Activated naive CD4-positive, alpha-beta T cell treated with anti-CD3 and anti-CD28 coated beads, Interleukin-2, amount 50 U/mL, for 72 hours (primary cell): ENCODE measurements at regions not wholly inside any gene's neighbourhood (a gene's known extent, or its start where the extent isn't known, plus 50 kb on each side); places are given as distances from the start of the nearest gene placed in this dataset.

Experiments used
- ATAC-seq, 2 donors: fragments of 150-1000 bp; cut with Tn5 transposase; 2 replicates each; pipeline ENCODE4 v1.10.0; 2021; ENCODE audit warnings: mild to moderate bottlenecking in 2 of 2, moderate library complexity in 2 of 2
- DNase-seq, 2 donors: peaks; one replicate each; pipeline ENCODE4 v3.0.0; 2021 to 2022; ENCODE audit warnings: low spot score in 2 of 2
- H3K27ac Mint-ChIP-seq, 2 donors: one replicate each; pipeline ENCODE4 v1.8.0; 2022; ENCODE audit warnings: mild to moderate bottlenecking in 2 of 2, mixed read lengths in 2 of 2
- H3K36me3 Mint-ChIP-seq, 2 donors: one replicate each; pipeline ENCODE4 v1.8.0; 2022; ENCODE audit warnings: mixed read lengths in 2 of 2
- H3K9me3 Mint-ChIP-seq, 2 donors: one replicate each; pipeline ENCODE4 v1.8.0; 2022; ENCODE audit warnings: mixed read lengths in 2 of 2

- Mint-ChIP-seq H3K9me3 (peaks cover 12 to 15% of the 10 kb centered on the region in 2 donors), H3K36me3 (no peaks in the 10 kb centered on the region), H3K27ac (no peak overlapping the region)
- ATAC-seq: no peak
- no peak for DNase-seq
These were observed 582.4 kb upstream of the FAM241A start for GRCh38 chr4:111562826-111563225.

- DNase-seq (no peak), ATAC-seq (no peak)
- H3K27ac Mint-ChIP-seq: no peak overlapping the region
- H3K9me3 Mint-ChIP-seq: peaks cover 9 to 14% of the 10 kb centered on the region in 2 donors
- no peaks in the 10 kb centered on the region for H3K36me3 Mint-ChIP-seq
These were observed 572.8 kb upstream of the FAM241A start for GRCh38 chr4:111572470-111572869.

GRCh38 chr4:111573386-111573785, 571.9 kb upstream of the FAM241A start:
- Mint-ChIP-seq H3K27ac (no peak overlapping the region), H3K36me3 (no peaks in the 10 kb centered on the region), H3K9me3 (peaks cover 0 to 7% of the 10 kb centered on the region in 2 donors)
- ATAC-seq (no peak), DNase-seq (no peak)

GRCh38 chr4:111579767-111580166, 565.5 kb upstream of the FAM241A start:
- DNase-seq: no peak
- no peak overlapping the region for H3K27ac Mint-ChIP-seq
- H3K36me3 Mint-ChIP-seq: peaks cover 0 to 4% of the 10 kb centered on the region in 2 donors
- ATAC-seq: no peak
- peaks cover 1 to 15% of the 10 kb centered on the region in 2 donors for H3K9me3 Mint-ChIP-seq

- ATAC-seq: no peak
- Mint-ChIP-seq H3K27ac (no peak overlapping the region), H3K9me3 (peaks cover 0 to 5% of the 10 kb centered on the region in 2 donors)
These were observed 549.8 kb upstream of the FAM241A start for GRCh38 chr4:111595456-111595855.

GRCh38 chr4:111596491-111596890, 548.8 kb upstream of the FAM241A start:
- no peaks in the 10 kb centered on the region for H3K36me3 Mint-ChIP-seq
- H3K9me3 Mint-ChIP-seq: peaks cover 0 to 5% of the 10 kb centered on the region in 2 donors
- no peak overlapping the region for H3K27ac Mint-ChIP-seq
- no peak for DNase-seq
- ATAC-seq: no peak

More at GRCh38 chr4:111595456-111595855, 549.8 kb upstream of the FAM241A start:
- no peaks in the 10 kb centered on the region for H3K36me3 Mint-ChIP-seq
- DNase-seq: no peak

- DNase-seq (no peak), ATAC-seq (no peak)
- no peak overlapping the region for H3K27ac Mint-ChIP-seq
- H3K36me3 Mint-ChIP-seq: no peaks in the 10 kb centered on the region
- peaks cover 4 to 6% of the 10 kb centered on the region in 2 donors for H3K9me3 Mint-ChIP-seq
These were observed 543.6 kb upstream of the FAM241A start for GRCh38 chr4:111601671-111602070.

GRCh38 chr4:111602848-111603247, 542.4 kb upstream of the FAM241A start:
- Mint-ChIP-seq H3K36me3 (no peaks in the 10 kb centered on the region), H3K27ac (no peak overlapping the region), H3K9me3 (peaks cover 4 to 6% of the 10 kb centered on the region in 2 donors)
- DNase-seq (no peak), ATAC-seq (no peak)

GRCh38 chr4:111605111-111605510, 540.1 kb upstream of the FAM241A start:
- no peak overlapping the region for H3K27ac Mint-ChIP-seq
- ATAC-seq: no peak
- H3K9me3 Mint-ChIP-seq: peaks cover 4 to 6% of the 10 kb centered on the region in 2 donors
- DNase-seq: no peak
- H3K36me3 Mint-ChIP-seq: no peaks in the 10 kb centered on the region

- ATAC-seq (no peak), DNase-seq (no peak)
- H3K36me3 Mint-ChIP-seq: no peaks in the 10 kb centered on the region
- peaks cover 0 to 6% of the 10 kb centered on the region in 2 donors for H3K9me3 Mint-ChIP-seq
- H3K27ac Mint-ChIP-seq: no peak overlapping the region
These were observed 534.6 kb upstream of the FAM241A start for GRCh38 chr4:111610681-111611080.

- H3K9me3 Mint-ChIP-seq: peaks cover 0 to 4% of the 10 kb centered on the region in 2 donors
- no peak overlapping the region for H3K27ac Mint-ChIP-seq
- ATAC-seq (no peak), DNase-seq (no peak)
- H3K36me3 Mint-ChIP-seq: no peaks in the 10 kb centered on the region
These were observed 526.3 kb upstream of the FAM241A start for GRCh38 chr4:111618908-111619307.

GRCh38 chr4:111628437-111628836, 516.8 kb upstream of the FAM241A start:
- H3K36me3 Mint-ChIP-seq: no peaks in the 10 kb centered on the region
- no peak overlapping the region for H3K27ac Mint-ChIP-seq
- H3K9me3 Mint-ChIP-seq: peaks cover 7 to 14% of the 10 kb centered on the region in 2 donors
- ATAC-seq: no peak
- no peak for DNase-seq

- Mint-ChIP-seq H3K9me3 (peaks cover 4 to 12% of the 10 kb centered on the region in 2 donors), H3K27ac (no peak overlapping the region), H3K36me3 (no peaks in the 10 kb centered on the region)
- DNase-seq (no peak), ATAC-seq (no peak)
These were observed 514.5 kb upstream of the FAM241A start for GRCh38 chr4:111630705-111631104.

- Mint-ChIP-seq H3K36me3 (no peaks in the 10 kb centered on the region), H3K9me3 (peaks cover 3 to 5% of the 10 kb centered on the region in 2 donors), H3K27ac (no peak overlapping the region)
- no peak for ATAC-seq
- DNase-seq: no peak
These were observed 513.8 kb upstream of the FAM241A start for GRCh38 chr4:111631215-111631999.

- H3K9me3 Mint-ChIP-seq: no peaks in the 10 kb centered on the region
- DNase-seq (no peak), ATAC-seq (no peak)
- H3K36me3 Mint-ChIP-seq: no peaks in the 10 kb centered on the region
- H3K27ac Mint-ChIP-seq: no peak overlapping the region
These were observed 512.6 kb upstream of the FAM241A start for GRCh38 chr4:111632641-111633151.

GRCh38 chr4:111633663-111634266, 511.5 kb upstream of the FAM241A start:
- Mint-ChIP-seq H3K9me3 (no peaks in the 10 kb centered on the region), H3K27ac (no peak overlapping the region), H3K36me3 (no peaks in the 10 kb centered on the region)
- no peak for DNase-seq
- ATAC-seq: no peak

- ATAC-seq (no peak), DNase-seq (no peak)
- no peak overlapping the region for H3K27ac Mint-ChIP-seq
- H3K36me3 Mint-ChIP-seq: no peaks in the 10 kb centered on the region
- H3K9me3 Mint-ChIP-seq: peaks cover 0 to 4% of the 10 kb centered on the region in 2 donors
These were observed 509.6 kb upstream of the FAM241A start for GRCh38 chr4:111635646-111636045.
